ENCODE measurements at regions not wholly inside any gene's neighbourhood (a gene's known extent, or its start where the extent isn't known, plus 50 kb on each side); places are given as distances from the start of the nearest gene placed in this dataset.

DNA sequence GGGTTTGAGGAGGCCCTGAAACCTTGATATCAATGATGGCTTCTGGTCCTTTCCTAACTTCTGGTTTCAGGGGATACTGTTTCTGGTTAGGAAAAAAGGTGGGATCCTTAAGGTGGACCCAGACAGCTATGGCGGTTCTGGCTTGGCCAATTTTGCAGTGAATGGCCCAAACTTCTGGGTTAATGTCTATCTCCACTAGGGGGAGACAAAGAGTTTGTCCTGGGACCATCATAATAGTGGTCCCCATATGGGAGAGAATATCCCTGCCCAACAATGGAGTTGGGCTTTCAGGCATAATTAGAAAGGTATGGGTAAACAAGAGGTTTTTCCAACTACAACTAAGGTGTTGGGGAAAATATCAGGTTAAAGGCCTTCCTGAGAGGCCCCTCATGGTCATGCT is 273.5 kb downstream of the CALCRL start:
- TF ChIP-seq POLR2A (IDR thresholded peaks at IDR 0.05) (no peak), POLR2AphosphoS5 (IDR thresholded peaks at IDR 0.05) (no peak)
- TF ChIP-seq, protein P1, sequence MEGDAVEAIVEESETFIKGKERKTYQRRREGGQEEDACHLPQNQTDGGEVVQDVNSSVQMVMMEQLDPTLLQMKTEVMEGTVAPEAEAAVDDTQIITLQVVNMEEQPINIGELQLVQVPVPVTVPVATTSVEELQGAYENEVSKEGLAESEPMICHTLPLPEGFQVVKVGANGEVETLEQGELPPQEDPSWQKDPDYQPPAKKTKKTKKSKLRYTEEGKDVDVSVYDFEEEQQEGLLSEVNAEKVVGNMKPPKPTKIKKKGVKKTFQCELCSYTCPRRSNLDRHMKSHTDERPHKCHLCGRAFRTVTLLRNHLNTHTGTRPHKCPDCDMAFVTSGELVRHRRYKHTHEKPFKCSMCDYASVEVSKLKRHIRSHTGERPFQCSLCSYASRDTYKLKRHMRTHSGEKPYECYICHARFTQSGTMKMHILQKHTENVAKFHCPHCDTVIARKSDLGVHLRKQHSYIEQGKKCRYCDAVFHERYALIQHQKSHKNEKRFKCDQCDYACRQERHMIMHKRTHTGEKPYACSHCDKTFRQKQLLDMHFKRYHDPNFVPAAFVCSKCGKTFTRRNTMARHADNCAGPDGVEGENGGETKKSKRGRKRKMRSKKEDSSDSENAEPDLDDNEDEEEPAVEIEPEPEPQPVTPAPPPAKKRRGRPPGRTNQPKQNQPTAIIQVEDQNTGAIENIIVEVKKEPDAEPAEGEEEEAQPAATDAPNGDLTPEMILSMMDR (IDR thresholded peaks at IDR 0.05), result no peak
